Right kidney (tissue), 1 donor: ENCODE measurements at regions not wholly inside any gene's neighbourhood (a gene's known extent, or its start where the extent isn't known, plus 50 kb on each side); places are given as distances from the start of the nearest gene placed in this dataset.
"Not testable (repeated sequence)": the region's sequence is repeated elsewhere in the genome, so short reads cannot be mapped to it uniquely, and the experiment has no call there.

ENCODE experiments used
- DNase-seq: peaks from one replicate; pipeline ENCODE4 v3.0.0-alpha.2; 2016

GRCh38 chr1:185681034-185681633, 53.1 kb upstream of the HMCN1 start:
- no peak for DNase-seq

DNA sequence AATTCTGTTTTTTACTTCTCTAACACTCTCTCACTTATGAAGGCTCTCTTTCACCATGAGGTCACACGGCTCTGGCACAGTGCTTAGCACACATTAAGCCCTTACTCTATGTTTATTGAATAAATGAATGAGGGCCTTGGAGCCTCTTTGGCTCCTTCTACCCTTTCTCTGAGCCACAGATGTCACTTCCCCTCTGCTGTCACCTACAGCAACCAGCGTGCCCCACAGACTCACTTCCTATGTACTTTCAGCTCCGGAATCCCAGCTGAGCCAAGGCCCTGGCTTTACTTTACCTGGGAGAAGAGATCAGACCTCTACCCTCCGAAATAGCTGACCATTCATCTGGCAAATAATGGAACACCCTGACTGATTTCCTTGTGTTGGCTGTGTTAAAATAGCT, 53.7 kb upstream of the HMCN1 start:
- no peak for DNase-seq

DNA sequence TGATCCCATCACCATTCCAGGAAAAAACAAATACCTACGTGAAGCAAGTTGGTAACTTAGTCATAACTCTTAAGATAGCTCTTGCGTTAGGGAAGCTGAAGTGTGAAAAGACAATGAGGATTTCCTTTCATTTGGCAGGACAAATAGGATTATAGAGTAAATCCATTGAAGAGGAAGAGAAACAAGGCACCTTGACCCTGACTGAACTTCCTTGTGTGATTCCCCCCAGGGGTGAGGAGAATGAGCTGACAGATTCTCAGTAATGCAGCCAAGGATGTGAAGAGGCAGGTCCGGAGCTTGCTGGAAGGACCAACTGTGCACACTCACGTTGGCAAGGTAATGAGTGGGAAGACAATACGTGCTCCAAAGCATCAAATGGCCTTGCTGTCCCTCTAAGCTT, 55.0 kb upstream of the HMCN1 start:
- no peak for DNase-seq

GRCh38 chr1:185676969-185677368, 57.2 kb upstream of the HMCN1 start:
- DNase-seq, result no peak

DNA sequence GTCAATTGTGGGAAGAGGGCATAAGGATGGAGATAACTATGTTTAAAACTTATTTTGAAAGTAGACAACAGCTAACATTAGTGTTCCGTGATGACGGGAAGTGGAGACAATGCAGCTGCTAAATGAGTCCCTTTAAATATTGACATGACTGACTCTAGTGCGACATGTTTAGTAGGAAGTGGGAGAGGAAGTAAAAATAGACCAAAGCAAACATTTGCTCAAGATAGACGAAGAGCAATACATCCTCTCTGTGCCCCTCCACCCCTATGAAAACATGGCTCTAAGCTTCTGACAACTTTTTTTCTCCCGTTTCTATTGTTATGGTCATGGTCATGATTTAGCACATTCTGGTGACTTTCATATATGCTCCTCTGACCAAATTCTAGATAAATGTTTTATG, 60.0 kb upstream of the HMCN1 start:
- DNase-seq, result peak; percentile 10

- DNase-seq, result no peak
These were observed 61.4 kb upstream of the HMCN1 start for GRCh38 chr1:185672719-185673360.

DNA sequence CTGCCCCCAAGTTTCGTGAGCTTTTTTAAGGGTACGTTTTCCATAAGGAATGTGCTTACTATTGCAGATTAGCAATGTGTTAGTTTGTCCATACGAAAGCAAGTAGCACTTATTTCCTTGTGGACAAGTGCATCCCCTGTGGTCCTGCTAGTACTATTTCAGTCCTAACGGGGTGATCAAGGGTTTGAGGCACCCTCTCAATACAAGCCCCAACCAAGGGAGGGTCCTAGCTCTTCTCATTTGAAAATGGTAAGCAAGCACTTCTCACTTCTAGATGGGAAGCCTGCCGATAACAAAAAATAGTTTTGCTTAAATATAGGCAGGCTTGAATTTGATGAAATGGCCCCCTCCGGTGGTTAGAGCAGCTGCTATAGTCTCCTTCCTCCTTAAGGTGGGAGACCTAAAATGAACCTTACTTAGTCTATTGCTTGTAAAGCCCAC, 64.0 kb upstream of the HMCN1 start:
- DNase-seq, result peak; percentile 37

GRCh38 chr1:185668013-185668412, 66.2 kb upstream of the HMCN1 start:
- DNase-seq, result no peak

GRCh38 chr1:185666582-185666981, 67.6 kb upstream of the HMCN1 start:
- no peak for DNase-seq

DNA sequence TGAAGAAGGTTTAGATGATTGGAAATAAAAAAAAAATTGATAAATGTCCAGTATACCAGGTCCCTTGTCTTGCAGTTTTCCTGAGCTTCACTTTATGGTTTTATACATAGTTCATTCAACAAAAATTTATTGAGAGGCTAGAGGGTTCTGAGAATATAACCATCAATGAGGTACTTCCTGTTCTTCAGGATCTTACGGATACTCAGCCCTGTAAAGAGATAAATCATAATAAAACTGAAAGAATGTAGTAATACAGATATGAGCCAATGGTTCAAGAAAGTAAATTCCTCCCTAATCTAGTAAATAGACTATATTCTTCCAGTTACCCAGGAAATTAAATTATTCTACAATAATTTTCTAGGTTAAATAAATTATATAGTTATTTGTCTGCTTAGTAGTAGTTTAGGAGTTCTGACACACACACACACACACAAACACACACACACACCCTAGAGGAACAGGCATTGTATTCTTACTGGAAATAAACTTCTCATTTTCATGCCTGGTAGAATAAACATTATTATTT, 70.4 kb upstream of the HMCN1 start:
- DNase-seq, result no peak

GRCh38 chr1:185663332-185663731, 70.9 kb upstream of the HMCN1 start:
- DNase-seq, result no peak

GRCh38 chr1:185661971-185662370, 72.2 kb upstream of the HMCN1 start:
- DNase-seq, result no peak

DNA sequence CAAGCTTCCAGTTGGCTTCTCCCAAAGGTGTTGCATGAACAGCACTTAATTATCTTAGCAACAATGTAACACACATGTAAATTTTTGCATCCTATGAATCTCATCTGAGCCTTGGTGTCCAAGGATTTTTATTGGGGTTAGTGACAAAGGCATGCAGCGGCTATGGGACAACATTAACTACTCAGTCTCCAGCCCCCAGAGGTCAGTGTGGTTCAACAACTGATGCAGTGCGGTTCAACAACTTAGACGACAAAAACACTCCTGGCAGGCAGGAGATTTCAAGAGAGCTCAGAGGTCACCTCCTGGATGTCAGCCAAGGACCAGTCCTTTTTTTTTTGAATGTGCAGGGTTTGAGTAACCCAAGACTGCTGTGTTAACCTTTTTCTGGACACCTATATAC, 77.5 kb upstream of the HMCN1 start:
- DNase-seq, result no peak

DNA sequence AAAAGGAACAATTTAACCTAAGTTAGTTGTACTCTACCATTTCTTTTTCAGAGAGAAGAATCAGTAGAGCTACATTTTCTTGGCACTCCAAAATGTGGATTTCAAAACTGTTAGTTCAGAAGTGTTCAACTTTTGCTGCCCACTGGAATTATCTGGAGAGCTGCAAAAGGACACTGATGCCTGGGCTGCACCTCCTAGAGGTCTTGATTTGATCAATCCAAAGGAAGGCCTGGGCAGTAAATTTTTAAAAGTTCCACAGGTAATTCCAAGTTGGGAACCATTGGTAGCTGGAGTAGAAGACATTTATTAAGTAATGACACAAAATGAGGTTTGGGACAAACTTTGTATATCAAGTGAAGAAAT, 79.3 kb upstream of the HMCN1 start:
- no peak for DNase-seq

- no peak for DNase-seq
These were observed 79.8 kb upstream of the HMCN1 start for GRCh38 chr1:185654199-185654951.

GRCh38 chr1:185653615-185654014, 80.6 kb upstream of the HMCN1 start:
- DNase-seq, result no peak

GRCh38 chr1:185652348-185652747, 81.8 kb upstream of the HMCN1 start:
- DNase-seq, result no peak

GRCh38 chr1:185650602-185651230, 83.5 kb upstream of the HMCN1 start:
- no peak for DNase-seq

- DNase-seq, result no peak
These were observed 85.2 kb upstream of the HMCN1 start for GRCh38 chr1:185648858-185649589.

DNA sequence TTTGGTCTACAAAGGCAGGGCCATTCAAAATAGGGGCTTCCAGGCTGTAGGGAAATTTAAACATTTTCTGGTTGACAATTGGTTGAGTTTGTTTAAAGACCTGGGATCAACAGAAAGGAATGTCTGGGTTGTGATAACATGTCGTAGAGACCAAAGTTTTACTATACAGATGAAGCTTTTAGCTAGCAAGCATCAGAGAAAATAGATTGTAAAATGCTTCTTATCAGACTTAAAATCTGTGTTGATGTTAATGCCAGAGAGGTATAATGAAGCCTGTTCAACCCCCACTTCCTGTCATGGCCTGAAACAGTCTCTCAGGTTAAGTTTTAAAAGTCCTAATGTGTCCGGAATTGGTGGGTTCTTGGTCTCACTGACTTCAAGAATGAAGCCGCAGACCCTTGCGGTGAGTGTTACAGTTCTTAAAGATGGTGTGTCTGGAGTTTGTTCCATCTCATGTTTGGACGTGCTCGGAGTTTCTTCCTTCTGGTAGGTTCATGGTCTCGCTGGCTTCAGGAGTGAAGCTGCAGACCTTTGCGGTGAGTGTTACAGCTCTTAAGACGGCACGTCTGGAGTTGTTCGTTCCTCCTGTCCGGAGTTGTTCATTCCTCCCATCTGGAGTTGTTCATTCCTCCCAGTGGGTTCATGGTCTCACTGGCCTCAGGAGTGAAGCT, 86.5 kb upstream of the HMCN1 start:
- not testable (repeated sequence) for DNase-seq

DNA sequence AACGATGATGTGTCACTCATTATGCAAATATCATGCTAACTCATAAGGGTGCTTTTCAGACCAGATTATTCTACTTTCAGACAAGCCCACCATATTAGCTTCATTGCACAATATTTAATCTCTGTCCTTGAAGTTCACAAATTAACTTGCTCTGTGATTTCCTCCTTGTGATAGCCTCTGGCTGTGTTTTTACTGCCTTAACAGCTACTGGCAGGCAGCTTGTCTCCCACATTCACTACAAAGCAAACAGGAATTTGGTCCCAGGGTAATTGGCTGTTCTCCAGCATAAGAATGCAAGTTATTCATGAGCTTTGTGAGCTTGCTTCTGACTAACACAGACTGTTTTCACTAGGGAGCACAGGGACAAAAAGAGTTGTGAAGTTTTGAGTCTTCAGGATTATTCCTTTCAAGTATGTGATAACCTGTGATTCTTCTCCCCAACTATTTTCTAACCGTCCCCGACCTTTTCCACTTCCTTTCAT, 87.9 kb upstream of the HMCN1 start:
- DNase-seq, result peak; percentile 44

GRCh38 chr1:185645686-185646085, 88.5 kb upstream of the HMCN1 start:
- no peak for DNase-seq
